Fibroblast of the aortic adventitia (primary cell): ENCODE measurements at regions not wholly inside any gene's neighbourhood (a gene's known extent, or its start where the extent isn't known, plus 50 kb on each side); places are given as distances from the start of the nearest gene placed in this dataset.

ENCODE experiments used
- DNase-seq: peaks from one replicate; pipeline ENCODE4 v3.0.0-alpha.2; 2010; ENCODE audit warnings: low read depth
- H3K4me3 ChIP-seq: 2 replicates; pipeline ENCODE4 v1.5.1; 2011; ENCODE audit warnings: low read depth, mild to moderate bottlenecking, control low read depth, low read length, moderate library complexity
- TF ChIP-seq, protein P1 (sequence below): IDR thresholded peaks from 2 replicates; pipeline ENCODE4 v1.5.1; 2011; ENCODE audit warnings: mild to moderate bottlenecking, low read length, control low read depth, inconsistent platforms; ENCODE audit not compliant: insufficient read depth

DNA sequence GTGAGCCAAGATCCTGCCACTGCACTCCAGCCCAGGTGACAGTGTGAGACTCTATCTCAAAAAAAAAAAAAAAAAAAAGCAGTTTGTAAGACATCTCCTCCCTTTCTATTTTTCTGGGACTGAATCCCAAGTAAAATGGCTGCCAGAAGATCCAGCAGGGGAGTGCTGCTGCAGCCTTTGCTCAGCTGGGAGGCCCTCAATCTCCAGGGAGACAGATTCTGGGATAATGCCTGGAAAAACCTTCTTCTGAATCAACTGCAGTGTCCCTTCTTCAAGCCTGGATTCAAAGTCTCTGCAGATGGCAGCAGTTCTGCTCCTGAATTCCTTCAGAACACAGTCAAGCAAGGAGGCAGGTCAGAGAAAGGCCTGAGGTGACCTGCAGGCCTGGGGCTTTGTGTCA is 191.0 kb upstream of the NRIP1 start:
- no peak overlapping the region for H3K4me3 ChIP-seq
- DNase-seq = peak; percentile 73
- TF ChIP-seq, protein P1, sequence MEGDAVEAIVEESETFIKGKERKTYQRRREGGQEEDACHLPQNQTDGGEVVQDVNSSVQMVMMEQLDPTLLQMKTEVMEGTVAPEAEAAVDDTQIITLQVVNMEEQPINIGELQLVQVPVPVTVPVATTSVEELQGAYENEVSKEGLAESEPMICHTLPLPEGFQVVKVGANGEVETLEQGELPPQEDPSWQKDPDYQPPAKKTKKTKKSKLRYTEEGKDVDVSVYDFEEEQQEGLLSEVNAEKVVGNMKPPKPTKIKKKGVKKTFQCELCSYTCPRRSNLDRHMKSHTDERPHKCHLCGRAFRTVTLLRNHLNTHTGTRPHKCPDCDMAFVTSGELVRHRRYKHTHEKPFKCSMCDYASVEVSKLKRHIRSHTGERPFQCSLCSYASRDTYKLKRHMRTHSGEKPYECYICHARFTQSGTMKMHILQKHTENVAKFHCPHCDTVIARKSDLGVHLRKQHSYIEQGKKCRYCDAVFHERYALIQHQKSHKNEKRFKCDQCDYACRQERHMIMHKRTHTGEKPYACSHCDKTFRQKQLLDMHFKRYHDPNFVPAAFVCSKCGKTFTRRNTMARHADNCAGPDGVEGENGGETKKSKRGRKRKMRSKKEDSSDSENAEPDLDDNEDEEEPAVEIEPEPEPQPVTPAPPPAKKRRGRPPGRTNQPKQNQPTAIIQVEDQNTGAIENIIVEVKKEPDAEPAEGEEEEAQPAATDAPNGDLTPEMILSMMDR = no peak

DNA sequence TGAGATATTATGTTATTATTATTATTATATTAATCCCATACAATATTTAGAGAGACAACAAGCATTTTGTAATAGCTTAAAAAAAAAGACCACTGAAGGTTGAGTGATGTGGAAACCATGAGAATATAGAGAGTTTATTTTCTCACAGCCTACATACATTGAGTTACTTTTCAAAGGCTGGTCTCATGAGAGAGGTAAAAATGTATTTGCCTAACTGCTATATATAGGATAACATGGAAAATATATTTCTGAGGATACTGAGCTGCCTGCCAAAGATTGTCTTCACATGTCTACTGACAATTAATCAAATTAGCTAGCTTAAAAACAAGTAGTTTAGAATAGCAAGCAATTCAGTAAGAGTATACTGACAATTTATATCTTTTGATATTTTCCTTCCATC is 192.2 kb upstream of the NRIP1 start:
- H3K4me3 ChIP-seq = no peak overlapping the region
- TF ChIP-seq, protein P1 = no peak
- DNase-seq = no peak

DNA sequence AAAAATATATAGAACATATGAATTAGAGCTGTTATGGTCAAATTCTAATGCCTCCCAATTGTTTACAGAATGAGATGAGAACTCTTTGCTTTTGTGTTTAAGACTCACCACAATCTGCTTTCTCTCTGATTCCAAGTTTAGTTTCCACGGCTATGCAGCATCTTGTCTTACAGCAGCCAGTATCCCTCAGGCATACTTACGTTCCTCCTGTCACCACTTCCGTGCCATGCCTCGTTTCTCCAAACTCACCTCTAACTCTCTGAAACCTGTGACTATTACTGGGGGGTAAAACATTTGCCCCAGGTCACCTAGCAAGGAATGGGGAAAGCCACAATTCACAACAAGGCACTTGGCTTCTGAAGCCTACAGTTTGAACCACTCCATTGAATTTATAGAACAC is 192.8 kb upstream of the NRIP1 start:
- DNase-seq = no peak
- TF ChIP-seq, protein P1 = no peak
- H3K4me3 ChIP-seq = no peak overlapping the region

DNA sequence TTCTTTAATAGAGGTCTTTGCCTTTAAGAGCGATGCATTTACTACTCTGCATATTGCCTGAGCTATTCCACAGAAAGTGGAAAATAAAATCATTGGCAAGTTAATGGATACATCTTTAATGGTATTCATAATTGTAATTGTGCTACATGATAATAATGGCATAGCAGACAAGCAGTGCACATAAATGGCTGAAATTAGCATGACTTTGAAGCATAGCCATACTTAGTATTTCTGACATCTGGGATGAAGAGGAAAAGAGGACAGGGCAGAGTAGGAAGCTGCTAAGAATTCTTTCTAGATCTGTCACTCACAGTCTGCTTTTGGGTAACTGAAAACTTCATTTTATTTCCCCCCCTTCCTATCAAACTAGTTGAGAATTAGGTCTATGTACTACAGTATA is 195.0 kb upstream of the NRIP1 start:
- TF ChIP-seq, protein P1 = no peak
- H3K4me3 ChIP-seq = no peak overlapping the region
- DNase-seq = no peak

DNA sequence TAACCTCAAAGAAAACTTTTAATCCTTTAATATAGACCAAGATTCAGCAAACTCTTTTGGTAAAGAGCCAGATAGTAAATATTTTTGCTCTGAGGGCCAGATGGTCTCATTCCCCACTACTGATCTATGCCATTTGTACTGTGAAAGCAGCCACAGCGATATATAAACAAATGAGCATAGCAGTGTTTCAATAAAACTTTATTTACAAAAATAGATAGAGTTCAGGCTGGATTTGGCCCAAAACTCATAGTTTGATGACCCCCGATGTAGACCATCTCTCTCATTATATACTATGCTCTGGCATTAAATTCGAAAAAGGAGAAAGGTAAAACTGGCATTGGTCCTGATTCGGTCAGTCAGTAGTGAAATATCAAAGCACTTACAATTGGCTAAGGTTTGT is 195.8 kb upstream of the NRIP1 start:
- TF ChIP-seq, protein P1 = no peak
- H3K4me3 ChIP-seq = no peak overlapping the region
- DNase-seq = no peak

DNA sequence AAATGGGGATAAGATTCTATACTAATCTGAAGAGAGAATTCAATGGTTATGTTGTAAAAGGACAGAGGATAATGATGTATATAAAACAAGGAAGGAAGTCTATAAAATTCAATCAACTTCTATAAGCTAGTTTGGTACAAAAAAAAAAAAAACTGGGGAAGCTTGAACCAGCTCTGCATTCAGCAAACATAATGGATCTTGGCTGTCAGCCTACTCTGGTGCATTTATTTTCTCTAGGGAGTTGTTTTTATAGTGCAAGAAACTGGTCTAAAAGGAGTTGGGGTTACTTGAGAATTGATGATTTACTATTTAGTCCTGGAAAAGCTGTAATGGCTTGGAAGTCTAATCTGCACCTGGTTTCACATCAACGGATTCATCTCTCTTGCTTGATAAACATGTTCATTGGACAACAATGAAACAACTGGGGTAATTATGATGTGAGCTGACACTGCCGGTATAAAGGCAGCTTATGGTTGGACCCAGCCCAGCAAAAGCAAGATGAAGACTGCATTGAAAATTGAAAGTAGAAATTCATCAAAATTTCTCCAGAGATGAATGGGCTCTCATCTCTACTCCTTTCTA is 199.4 kb upstream of the NRIP1 start:
- TF ChIP-seq, protein P1 = no peak
- DNase-seq = no peak
- H3K4me3 ChIP-seq = no peak overlapping the region

DNA sequence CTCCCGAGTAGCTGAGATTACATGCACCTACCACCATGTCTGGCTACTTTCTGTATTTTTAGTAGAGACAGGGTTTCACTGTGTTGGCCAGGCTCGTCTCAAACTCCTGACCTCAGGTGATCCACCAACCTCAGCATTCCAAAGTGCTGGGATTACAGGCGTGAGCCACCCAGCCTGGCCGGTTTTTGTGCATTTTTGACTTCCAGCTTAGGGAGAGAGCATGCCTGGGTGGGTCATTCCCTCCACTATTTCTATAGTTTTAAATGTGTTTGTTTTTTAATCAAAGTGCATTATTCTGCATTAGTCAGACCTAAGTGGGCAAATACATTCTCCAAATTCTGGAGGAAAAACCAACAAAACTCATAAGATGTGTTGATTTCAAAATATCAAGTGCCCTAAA is 207.4 kb upstream of the NRIP1 start:
- H3K4me3 ChIP-seq = no peak overlapping the region
- TF ChIP-seq, protein P1 = no peak
- no peak for DNase-seq
